ENCODE measurements at regions not wholly inside any gene's neighbourhood (a gene's known extent, or its start where the extent isn't known, plus 50 kb on each side); places are given as distances from the start of the nearest gene placed in this dataset.

DNA sequence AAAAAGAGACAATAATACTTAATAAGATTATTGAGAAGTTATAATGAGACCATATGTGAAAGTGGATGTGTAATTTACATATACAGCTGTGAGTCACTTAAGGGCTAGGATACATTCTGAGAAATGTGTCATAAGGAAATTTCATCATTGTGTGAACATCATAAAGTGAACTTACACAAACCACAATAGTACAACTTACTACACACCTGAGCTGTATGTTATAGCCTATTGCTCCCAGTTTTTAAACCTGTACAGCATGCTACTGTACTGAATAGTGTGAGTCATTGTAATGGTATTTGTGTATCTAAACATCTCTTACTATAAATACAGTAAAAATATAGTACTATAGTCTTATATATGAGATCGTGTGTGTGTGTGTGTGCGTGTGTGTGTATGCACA is 1420.3 kb upstream of the PIK3C3 start:
- Histone ChIP-seq H3K9ac (ENCODE audit: low read length) (no peak overlapping the region), H3K36me3 (ENCODE audit: insufficient read depth, low read length) (no peaks in the 10 kb centered on the region), H3K79me2 (ENCODE audit: insufficient read depth, low read length) (no peaks in the 10 kb centered on the region), H3K9me3 (ENCODE audit: insufficient read depth, low read depth, low read length) (no peaks in the 10 kb centered on the region), H4K20me1 (ENCODE audit: insufficient read depth, low read length) (no peaks in the 10 kb centered on the region), H3K27ac (ENCODE audit: low read depth, low read length) (no peak overlapping the region), H3K4me3 (ENCODE audit: insufficient read depth, low read depth, low read length) (no peak overlapping the region), H3K27me3 (ENCODE audit: insufficient read depth, low read length) (no peaks in the 10 kb centered on the region), H3K4me2 (ENCODE audit: low read length) (no peak overlapping the region), H3K4me1 (ENCODE audit: insufficient read depth, low read length) (no peaks in the 10 kb centered on the region), H2AFZ (ENCODE audit: low read depth, low read length) (no peak overlapping the region)
- H3K4me1 Mint-ChIP-seq (ENCODE audit: low read depth, unreplicated experiment), result no peaks in the 10 kb centered on the region
- H3K4me3 Mint-ChIP-seq (ENCODE audit: unreplicated experiment), result no peak overlapping the region
- H3K27me3 Mint-ChIP-seq (ENCODE audit: low read depth, unreplicated experiment), result no peaks in the 10 kb centered on the region
- no peak overlapping the region for H3K27ac Mint-ChIP-seq (ENCODE audit: unreplicated experiment)
- TF ChIP-seq, protein P1, sequence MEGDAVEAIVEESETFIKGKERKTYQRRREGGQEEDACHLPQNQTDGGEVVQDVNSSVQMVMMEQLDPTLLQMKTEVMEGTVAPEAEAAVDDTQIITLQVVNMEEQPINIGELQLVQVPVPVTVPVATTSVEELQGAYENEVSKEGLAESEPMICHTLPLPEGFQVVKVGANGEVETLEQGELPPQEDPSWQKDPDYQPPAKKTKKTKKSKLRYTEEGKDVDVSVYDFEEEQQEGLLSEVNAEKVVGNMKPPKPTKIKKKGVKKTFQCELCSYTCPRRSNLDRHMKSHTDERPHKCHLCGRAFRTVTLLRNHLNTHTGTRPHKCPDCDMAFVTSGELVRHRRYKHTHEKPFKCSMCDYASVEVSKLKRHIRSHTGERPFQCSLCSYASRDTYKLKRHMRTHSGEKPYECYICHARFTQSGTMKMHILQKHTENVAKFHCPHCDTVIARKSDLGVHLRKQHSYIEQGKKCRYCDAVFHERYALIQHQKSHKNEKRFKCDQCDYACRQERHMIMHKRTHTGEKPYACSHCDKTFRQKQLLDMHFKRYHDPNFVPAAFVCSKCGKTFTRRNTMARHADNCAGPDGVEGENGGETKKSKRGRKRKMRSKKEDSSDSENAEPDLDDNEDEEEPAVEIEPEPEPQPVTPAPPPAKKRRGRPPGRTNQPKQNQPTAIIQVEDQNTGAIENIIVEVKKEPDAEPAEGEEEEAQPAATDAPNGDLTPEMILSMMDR (IDR thresholded peaks at IDR 0.05; ENCODE audit: insufficient read depth, low read depth, low read length), result no peak
- no peak for TF ChIP-seq EZH2 (IDR thresholded peaks at IDR 0.05; ENCODE audit: insufficient read depth, low read length)
- FAIRE-seq (no peak), DNase-seq (ENCODE audit: low read depth) (no peak)
- no peaks in the 10 kb centered on the region for H3K9me3 Mint-ChIP-seq (ENCODE audit: unreplicated experiment)
- no peaks in the 10 kb centered on the region for H3K36me3 Mint-ChIP-seq (ENCODE audit: low read depth, unreplicated experiment)

DNA sequence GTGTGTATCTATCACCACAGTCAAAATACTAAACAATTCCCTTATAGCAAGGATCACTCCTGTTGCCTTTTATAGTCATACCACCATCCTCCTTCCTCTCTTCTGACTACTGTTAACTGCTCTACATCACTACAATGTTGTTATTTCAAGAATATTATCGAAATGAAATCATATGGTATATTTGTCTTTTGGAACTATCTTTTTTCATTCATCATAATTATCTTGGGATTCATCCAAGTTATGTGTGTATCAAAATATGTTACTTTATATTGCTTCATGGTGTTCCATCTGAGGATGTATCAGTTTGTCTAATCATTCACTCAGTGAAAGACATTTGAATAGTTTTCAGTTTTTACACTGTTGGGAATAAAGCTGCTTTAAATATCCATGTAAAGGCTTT is 1423.0 kb upstream of the PIK3C3 start:
- H2AFZ ChIP-seq (ENCODE audit: low read depth, low read length), result no peak overlapping the region
- DNase-seq (ENCODE audit: low read depth) (no peak), FAIRE-seq (no peak)
- H3K79me2 ChIP-seq (ENCODE audit: insufficient read depth, low read length), result no peaks in the 10 kb centered on the region
- no peaks in the 10 kb centered on the region for H3K36me3 ChIP-seq (ENCODE audit: insufficient read depth, low read length)
- no peaks in the 10 kb centered on the region for H3K9me3 ChIP-seq (ENCODE audit: insufficient read depth, low read depth, low read length)
- H3K4me3 Mint-ChIP-seq (ENCODE audit: unreplicated experiment), result no peak overlapping the region
- H3K27me3 Mint-ChIP-seq (ENCODE audit: low read depth, unreplicated experiment), result no peaks in the 10 kb centered on the region
- H3K27ac Mint-ChIP-seq (ENCODE audit: unreplicated experiment), result no peak overlapping the region
- H4K20me1 ChIP-seq (ENCODE audit: insufficient read depth, low read length), result no peaks in the 10 kb centered on the region
- H3K9me3 Mint-ChIP-seq (ENCODE audit: unreplicated experiment), result no peaks in the 10 kb centered on the region
- H3K27ac ChIP-seq (ENCODE audit: low read depth, low read length), result no peak overlapping the region
- H3K9ac ChIP-seq (ENCODE audit: low read length), result no peak overlapping the region
- no peaks in the 10 kb centered on the region for H3K4me1 Mint-ChIP-seq (ENCODE audit: low read depth, unreplicated experiment)
- no peak overlapping the region for H3K4me3 ChIP-seq (ENCODE audit: insufficient read depth, low read depth, low read length)
- H3K27me3 ChIP-seq (ENCODE audit: insufficient read depth, low read length), result no peaks in the 10 kb centered on the region
- TF ChIP-seq, protein P1 (IDR thresholded peaks at IDR 0.05; ENCODE audit: insufficient read depth, low read depth, low read length), result no peak
- TF ChIP-seq EZH2 (IDR thresholded peaks at IDR 0.05; ENCODE audit: insufficient read depth, low read length), result no peak
- H3K36me3 Mint-ChIP-seq (ENCODE audit: low read depth, unreplicated experiment), result no peaks in the 10 kb centered on the region
- H3K4me1 ChIP-seq (ENCODE audit: insufficient read depth, low read length), result no peaks in the 10 kb centered on the region
- H3K4me2 ChIP-seq (ENCODE audit: low read length), result no peak overlapping the region

DNA sequence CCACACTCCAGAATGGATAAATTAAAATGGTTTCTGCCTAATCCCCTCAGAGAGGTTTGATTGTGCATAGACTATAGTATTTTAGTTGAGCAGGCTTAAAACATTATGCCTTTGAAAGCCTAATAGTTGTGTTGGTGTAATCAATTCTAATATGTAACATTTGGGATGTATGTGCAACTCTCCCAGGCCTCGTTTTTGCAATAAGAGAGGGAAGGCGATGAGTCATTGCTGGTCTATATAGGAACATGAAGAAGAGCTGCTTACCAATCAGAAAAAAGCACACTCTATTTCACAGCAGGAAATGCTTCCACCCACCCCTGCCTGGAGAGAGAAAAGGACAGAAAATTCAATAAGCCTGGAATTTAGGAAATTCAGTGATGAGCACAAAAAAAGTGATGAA is 1424.0 kb upstream of the PIK3C3 start:
- Histone ChIP-seq H4K20me1 (ENCODE audit: insufficient read depth, low read length) (no peaks in the 10 kb centered on the region), H3K9me3 (ENCODE audit: insufficient read depth, low read depth, low read length) (no peaks in the 10 kb centered on the region), H2AFZ (ENCODE audit: low read depth, low read length) (no peak overlapping the region), H3K4me1 (ENCODE audit: insufficient read depth, low read length) (no peaks in the 10 kb centered on the region), H3K36me3 (ENCODE audit: insufficient read depth, low read length) (no peaks in the 10 kb centered on the region), H3K4me2 (ENCODE audit: low read length) (no peak overlapping the region), H3K79me2 (ENCODE audit: insufficient read depth, low read length) (no peaks in the 10 kb centered on the region), H3K27me3 (ENCODE audit: insufficient read depth, low read length) (no peaks in the 10 kb centered on the region), H3K27ac (ENCODE audit: low read depth, low read length) (no peak overlapping the region), H3K4me3 (ENCODE audit: insufficient read depth, low read depth, low read length) (no peak overlapping the region), H3K9ac (ENCODE audit: low read length) (no peak overlapping the region)
- no peaks in the 10 kb centered on the region for H3K27me3 Mint-ChIP-seq (ENCODE audit: low read depth, unreplicated experiment)
- H3K9me3 Mint-ChIP-seq (ENCODE audit: unreplicated experiment), result no peaks in the 10 kb centered on the region
- FAIRE-seq (no peak), DNase-seq (ENCODE audit: low read depth) (no peak)
- H3K4me1 Mint-ChIP-seq (ENCODE audit: low read depth, unreplicated experiment), result no peaks in the 10 kb centered on the region
- no peak overlapping the region for H3K27ac Mint-ChIP-seq (ENCODE audit: unreplicated experiment)
- H3K36me3 Mint-ChIP-seq (ENCODE audit: low read depth, unreplicated experiment), result no peaks in the 10 kb centered on the region
- TF ChIP-seq, protein P1 (IDR thresholded peaks at IDR 0.05; ENCODE audit: insufficient read depth, low read depth, low read length), result no peak
- no peak for TF ChIP-seq EZH2 (IDR thresholded peaks at IDR 0.05; ENCODE audit: insufficient read depth, low read length)
- H3K4me3 Mint-ChIP-seq (ENCODE audit: unreplicated experiment), result no peak overlapping the region
